Suprapubic skin (tissue), 4 donors: ENCODE measurements at regions not wholly inside any gene's neighbourhood (a gene's known extent, or its start where the extent isn't known, plus 50 kb on each side); places are given as distances from the start of the nearest gene placed in this dataset.

Experiments
- DNase-seq, 2 donors: peaks; one replicate each; pipeline ENCODE4 v3.0.0-alpha.2; 2019; ENCODE audit warnings: low spot score in 2 of 2
- H3K27ac ChIP-seq: fragments of 200-600 bp; sonication (generic); one replicate; pipeline ENCODE4 v1.5.1; 2019
- H3K27me3 ChIP-seq: fragments of 200-600 bp; sonication (generic); one replicate; pipeline ENCODE4 v1.5.1; 2019
- H3K36me3 ChIP-seq: fragments of 200-600 bp; sonication (generic); one replicate; pipeline ENCODE4 v1.5.1; 2019
- H3K4me1 ChIP-seq: fragments of 200-600 bp; sonication (generic); one replicate; pipeline ENCODE4 v1.5.1; 2019
- H3K4me3 ChIP-seq: fragments of 200-600 bp; sonication (generic); one replicate; pipeline ENCODE4 v1.5.1; 2019; ENCODE audit warnings: mild to moderate bottlenecking
- H3K9me3 ChIP-seq: fragments of 200-600 bp; sonication (generic); one replicate; pipeline ENCODE4 v1.5.1; 2019
- EP300 ChIP-seq: sonication (generic); formaldehyde crosslinking; IDR thresholded peaks from one replicate; pipeline ENCODE4 v1.6.1; 2017; ENCODE audit warnings: antibody characterized with exemption
- POLR2A ChIP-seq, 2 donors: fragments of 450-650 bp; IDR thresholded peaks; one replicate each; pipeline ENCODE4 v1.6.1; 2017; ENCODE audit warnings: antibody characterized with exemption in 2 of 2, mild to moderate bottlenecking in 2 of 2, moderate library complexity in 2 of 2
- POLR2AphosphoS5 ChIP-seq, 3 donors: sonication (generic); formaldehyde crosslinking; IDR thresholded peaks; one replicate each; pipeline ENCODE4 v1.6.1; 2017; ENCODE audit warnings: antibody characterized with exemption in 3 of 3
- WGBS: methylation state at CpG from one replicate; pipeline ENCODE4 v1.1.5; 2018; 5-methylcytosine and 5-hydroxymethylcytosine counted together
- TF ChIP-seq, protein P1 (sequence below), 2 donors: fragments of 200-600 bp in 1 of 2; fragments of 450-650 bp in 1 of 2; sonication (generic) in 1 of 2; IDR thresholded peaks; one replicate each; pipeline ENCODE4 v1.5.1; 2016 to 2019; ENCODE audit warnings: antibody characterized with exemption in 2 of 2, mild to moderate bottlenecking in 1 of 2, moderate library complexity in 1 of 2

DNA sequence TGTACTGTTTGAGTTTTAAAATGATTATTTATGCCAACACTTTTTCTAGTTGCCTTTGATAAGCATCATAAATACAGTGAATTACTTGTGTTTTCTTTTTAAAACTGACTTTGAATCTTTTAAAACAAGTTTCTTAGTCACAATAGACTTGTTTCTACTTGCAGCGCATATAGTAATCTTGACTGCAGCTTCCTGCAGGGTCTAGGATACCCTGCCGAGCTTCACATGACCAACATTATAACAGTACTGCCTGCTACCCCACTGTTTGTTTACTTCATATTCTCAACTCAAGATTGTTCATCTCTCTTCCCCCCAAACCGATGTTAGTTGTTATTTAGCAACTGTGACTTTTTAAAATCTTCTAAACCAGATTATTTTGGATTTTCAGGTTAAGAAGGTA is 751.3 kb upstream of the NEGR1 start:
- no peak for DNase-seq
- H3K4me1 ChIP-seq = no peaks in the 10 kb centered on the region
- H3K4me3 ChIP-seq = no peak overlapping the region
- WGBS = 30% methylated on average over 3 of the region's 3 CpGs
- no peaks in the 10 kb centered on the region for H3K27me3 ChIP-seq
- no peak overlapping the region for H3K27ac ChIP-seq
- no peaks in the 10 kb centered on the region for H3K36me3 ChIP-seq
- H3K9me3 ChIP-seq = no peaks in the 10 kb centered on the region
- no peak for TF ChIP-seq POLR2AphosphoS5 (IDR thresholded peaks at IDR 0.05)
- TF ChIP-seq, protein P1, sequence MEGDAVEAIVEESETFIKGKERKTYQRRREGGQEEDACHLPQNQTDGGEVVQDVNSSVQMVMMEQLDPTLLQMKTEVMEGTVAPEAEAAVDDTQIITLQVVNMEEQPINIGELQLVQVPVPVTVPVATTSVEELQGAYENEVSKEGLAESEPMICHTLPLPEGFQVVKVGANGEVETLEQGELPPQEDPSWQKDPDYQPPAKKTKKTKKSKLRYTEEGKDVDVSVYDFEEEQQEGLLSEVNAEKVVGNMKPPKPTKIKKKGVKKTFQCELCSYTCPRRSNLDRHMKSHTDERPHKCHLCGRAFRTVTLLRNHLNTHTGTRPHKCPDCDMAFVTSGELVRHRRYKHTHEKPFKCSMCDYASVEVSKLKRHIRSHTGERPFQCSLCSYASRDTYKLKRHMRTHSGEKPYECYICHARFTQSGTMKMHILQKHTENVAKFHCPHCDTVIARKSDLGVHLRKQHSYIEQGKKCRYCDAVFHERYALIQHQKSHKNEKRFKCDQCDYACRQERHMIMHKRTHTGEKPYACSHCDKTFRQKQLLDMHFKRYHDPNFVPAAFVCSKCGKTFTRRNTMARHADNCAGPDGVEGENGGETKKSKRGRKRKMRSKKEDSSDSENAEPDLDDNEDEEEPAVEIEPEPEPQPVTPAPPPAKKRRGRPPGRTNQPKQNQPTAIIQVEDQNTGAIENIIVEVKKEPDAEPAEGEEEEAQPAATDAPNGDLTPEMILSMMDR (IDR thresholded peaks at IDR 0.05) = no peak
- no peak for TF ChIP-seq POLR2A (IDR thresholded peaks at IDR 0.05)
- no peak for TF ChIP-seq EP300

DNA sequence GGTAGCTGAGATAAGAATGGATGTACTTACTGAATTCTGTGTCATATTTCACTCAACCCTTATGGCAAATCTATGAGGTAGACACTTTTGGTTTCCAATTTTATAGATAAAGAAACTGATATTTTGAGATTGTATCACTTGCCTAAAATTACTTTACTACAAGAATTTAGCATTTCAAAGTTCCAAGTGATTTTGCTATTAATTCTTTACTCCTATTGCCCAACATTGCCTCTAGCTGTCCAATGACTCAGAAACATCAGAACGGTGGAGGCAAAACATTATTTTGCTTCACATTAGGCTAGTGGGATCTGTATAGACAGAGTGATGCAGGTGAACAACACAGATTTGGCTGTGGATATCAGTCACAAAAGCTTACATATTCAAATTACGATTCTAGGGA is 747.2 kb upstream of the NEGR1 start:
- TF ChIP-seq POLR2A (IDR thresholded peaks at IDR 0.05) (no peak), EP300 (no peak), POLR2AphosphoS5 (IDR thresholded peaks at IDR 0.05) (no peak)
- TF ChIP-seq, protein P1 (IDR thresholded peaks at IDR 0.05) = no peak
- DNase-seq = no peak
- H3K4me1 ChIP-seq = no peaks in the 10 kb centered on the region
- no peaks in the 10 kb centered on the region for H3K9me3 ChIP-seq
- WGBS = 72% methylated on average over 2 of the region's 2 CpGs
- no peak overlapping the region for H3K4me3 ChIP-seq
- no peaks in the 10 kb centered on the region for H3K27me3 ChIP-seq
- H3K27ac ChIP-seq = no peak overlapping the region
- H3K36me3 ChIP-seq = no peaks in the 10 kb centered on the region

DNA sequence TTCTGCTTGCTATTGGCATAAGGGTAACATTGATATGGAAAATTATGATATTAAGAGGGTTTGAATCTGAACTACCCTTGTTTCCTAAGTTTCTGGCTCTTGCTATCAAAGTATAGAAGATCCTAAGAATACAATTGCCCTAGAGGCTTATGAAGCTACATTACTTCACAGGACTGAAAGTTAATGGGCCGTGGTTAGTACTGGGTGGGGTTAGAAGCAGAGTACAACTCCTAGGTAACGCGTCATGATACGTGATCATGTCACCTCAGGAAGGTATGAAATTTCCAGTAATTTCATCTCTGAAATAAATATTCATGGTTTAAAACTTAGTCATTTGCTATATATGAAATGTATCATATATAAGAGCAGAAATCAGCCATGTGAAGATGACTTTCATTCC is 743.8 kb upstream of the NEGR1 start:
- Histone ChIP-seq H3K9me3 (no peaks in the 10 kb centered on the region), H3K27ac (no peak overlapping the region), H3K4me3 (no peak overlapping the region), H3K36me3 (no peaks in the 10 kb centered on the region), H3K27me3 (no peaks in the 10 kb centered on the region), H3K4me1 (no peaks in the 10 kb centered on the region)
- 52% methylated on average over 4 of the region's 4 CpGs for WGBS
- no peak for DNase-seq
- TF ChIP-seq, protein P1 (IDR thresholded peaks at IDR 0.05) = no peak
- TF ChIP-seq POLR2A (IDR thresholded peaks at IDR 0.05) (no peak), POLR2AphosphoS5 (IDR thresholded peaks at IDR 0.05) (no peak), EP300 (no peak)

DNA sequence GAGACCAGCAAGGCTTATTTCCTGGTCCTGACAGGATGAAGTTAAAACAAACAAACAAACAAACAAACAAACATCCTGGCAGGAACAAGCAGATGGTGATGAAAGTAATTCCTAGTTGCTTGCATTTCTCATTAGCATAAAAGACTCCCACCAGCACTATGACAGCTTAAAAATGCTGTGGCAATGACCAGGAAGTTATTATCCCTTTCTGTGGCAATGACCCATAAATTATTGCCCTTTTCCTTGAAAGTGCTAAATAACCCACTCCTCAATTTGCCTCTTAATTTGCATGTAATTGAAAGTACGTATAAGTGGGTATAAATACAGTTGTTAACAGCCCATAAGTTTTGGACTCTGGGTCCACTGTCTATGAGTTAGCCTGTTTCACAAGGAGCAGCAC is 727.6 kb upstream of the NEGR1 start:
- Histone ChIP-seq H3K4me3 (no peak overlapping the region), H3K4me1 (no peaks in the 10 kb centered on the region), H3K27ac (no peak overlapping the region), H3K36me3 (no peaks in the 10 kb centered on the region), H3K27me3 (no peaks in the 10 kb centered on the region), H3K9me3 (no peaks in the 10 kb centered on the region)
- TF ChIP-seq, protein P1 (IDR thresholded peaks at IDR 0.05) = no peak
- TF ChIP-seq POLR2A (IDR thresholded peaks at IDR 0.05) (no peak), POLR2AphosphoS5 (IDR thresholded peaks at IDR 0.05) (no peak), EP300 (no peak)
- no peak for DNase-seq
- 76% methylated on average over 1 of the region's 1 CpG for WGBS

DNA sequence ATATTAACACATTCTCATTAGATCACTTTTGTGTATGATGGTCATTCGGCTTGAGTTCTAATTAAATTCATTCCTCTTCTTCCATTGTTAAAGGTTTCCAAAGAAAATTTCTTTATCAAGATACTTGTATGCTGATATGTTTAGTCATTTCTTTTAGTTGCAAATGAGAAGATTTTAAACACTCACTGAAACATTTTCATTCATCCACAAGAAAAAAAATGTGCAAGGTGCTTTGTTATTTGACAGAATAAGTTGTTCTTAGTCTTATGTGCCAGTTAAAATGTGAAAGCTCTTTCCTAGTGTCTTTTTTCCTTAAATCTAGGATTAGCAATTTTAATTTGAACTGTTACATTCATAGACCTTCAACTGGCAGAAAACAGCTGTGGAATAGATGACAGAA is 727.0 kb upstream of the NEGR1 start:
- Histone ChIP-seq H3K9me3 (no peaks in the 10 kb centered on the region), H3K36me3 (no peaks in the 10 kb centered on the region), H3K27ac (no peak overlapping the region), H3K27me3 (no peaks in the 10 kb centered on the region), H3K4me3 (no peak overlapping the region), H3K4me1 (no peaks in the 10 kb centered on the region)
- 84% methylated on average over 1 of the region's 1 CpG for WGBS
- no peak for TF ChIP-seq EP300
- TF ChIP-seq POLR2A (IDR thresholded peaks at IDR 0.05) = no peak
- no peak for TF ChIP-seq POLR2AphosphoS5 (IDR thresholded peaks at IDR 0.05)
- TF ChIP-seq, protein P1 (IDR thresholded peaks at IDR 0.05) = no peak
- no peak for DNase-seq
